Activated CD8-positive, alpha-beta T cell treated with anti-CD3 and anti-CD28 coated beads for 36 hours (primary cell): ENCODE measurements at regions not wholly inside any gene's neighbourhood (a gene's known extent, or its start where the extent isn't known, plus 50 kb on each side); places are given as distances from the start of the nearest gene placed in this dataset.

Experiments used
- ATAC-seq: fragments of 200-7000 bp; cut with Tn5 transposase; one replicate; pipeline ENCODE4 v1.10.0; 2021; ENCODE audit warnings: mild to moderate bottlenecking, moderate library complexity
- CTCF ChIA-PET: fragments of 350-600 bp; sonication (Branson Sonifier 250); formaldehyde crosslinking; loops from one replicate; lab custom pipeline; 2021; ENCODE audit warnings: antibody characterized with exemption; lab: Charles Lee
- POLR2A ChIA-PET: fragments of 350-600 bp; sonication (Branson Sonifier 250); formaldehyde crosslinking; loops from one replicate; lab custom pipeline; 2021; ENCODE audit warnings: antibody characterized with exemption; lab: Charles Lee
- DNase-seq: peaks from one replicate; pipeline ENCODE4 v3.0.0-alpha.2; 2020
- H3K27ac Mint-ChIP-seq: one replicate; pipeline ENCODE4 v1.8.0; 2021; ENCODE audit warnings: mild to moderate bottlenecking, mixed read lengths
- H3K27me3 Mint-ChIP-seq: one replicate; pipeline ENCODE4 v1.8.0; 2021; ENCODE audit warnings: mixed read lengths
- H3K36me3 Mint-ChIP-seq: one replicate; pipeline ENCODE4 v1.8.0; 2021; ENCODE audit warnings: low read depth, mixed read lengths
- H3K4me1 Mint-ChIP-seq: one replicate; pipeline ENCODE4 v1.8.0; 2021; ENCODE audit warnings: low read depth, mixed read lengths
- H3K4me3 Mint-ChIP-seq: one replicate; pipeline ENCODE4 v1.8.0; 2021; ENCODE audit warnings: mild to moderate bottlenecking, moderate library complexity, mixed read lengths
- H3K9me3 Mint-ChIP-seq: one replicate; pipeline ENCODE4 v1.8.0; 2021; ENCODE audit warnings: mixed read lengths
- CTCF ChIP-seq: fragments of 200-600 bp; IDR thresholded peaks from one replicate; pipeline ENCODE4 v1.8.0; 2022; ENCODE audit warnings: antibody characterized with exemption, mild to moderate bottlenecking
- intact Hi-C: fragments of 100-400 bp; cut with micrococcal nuclease; formaldehyde crosslinking; loops from one replicate; pipeline ENCODE4 v1.10.0; 2022

- ChIA-PET POLR2A (no interaction called here), CTCF (no interaction called here)
- Mint-ChIP-seq H3K27me3 (no peaks in the 10 kb centered on the region), H3K9me3 (peaks cover 2% of the 10 kb centered on the region), H3K4me3 (no peak overlapping the region), H3K4me1 (no peaks in the 10 kb centered on the region), H3K36me3 (peaks cover 2% of the 10 kb centered on the region), H3K27ac (no peak overlapping the region)
- TF ChIP-seq CTCF: no peak
- ATAC-seq: no peak
- intact Hi-C loops: no loop called here
- no peak for DNase-seq
Observed at GRCh38 chr22:49583341-49583740, 244.3 kb downstream of the BRD1 start.

- intact Hi-C loops: no loop called here
- DNase-seq (no peak), ATAC-seq (no peak)
- Mint-ChIP-seq H3K4me3 (no peak overlapping the region), H3K36me3 (peaks cover 2% of the 10 kb centered on the region), H3K9me3 (peaks cover 2% of the 10 kb centered on the region), H3K27ac (no peak overlapping the region), H3K4me1 (no peaks in the 10 kb centered on the region), H3K27me3 (no peaks in the 10 kb centered on the region)
- no peak for TF ChIP-seq CTCF
- ChIA-PET CTCF (no interaction called here), POLR2A (no interaction called here)
Observed at GRCh38 chr22:49582678-49583077, 245.0 kb downstream of the BRD1 start.

GRCh38 chr22:49582181-49582580 lies 245.5 kb downstream of the BRD1 start:
- TF ChIP-seq CTCF: no peak
- CTCF ChIA-PET: no interaction called here
- Mint-ChIP-seq H3K4me1 (no peaks in the 10 kb centered on the region), H3K27ac (no peak overlapping the region), H3K9me3 (peaks cover 2% of the 10 kb centered on the region), H3K27me3 (no peaks in the 10 kb centered on the region), H3K4me3 (no peak overlapping the region), H3K36me3 (peaks cover 2% of the 10 kb centered on the region)
- POLR2A ChIA-PET: no interaction called here
- DNase-seq: no peak
- ATAC-seq: no peak
- intact Hi-C loops: no loop called here

GRCh38 chr22:49580024-49580423 lies 247.6 kb downstream of the BRD1 start:
- no peak for TF ChIP-seq CTCF
- no peaks in the 10 kb centered on the region for H3K4me1 Mint-ChIP-seq
- H3K27ac Mint-ChIP-seq: no peak overlapping the region
- ATAC-seq: no peak
- ChIA-PET CTCF (no interaction called here), POLR2A (no interaction called here)
- peaks cover 2% of the 10 kb centered on the region for H3K36me3 Mint-ChIP-seq
- intact Hi-C loops: no loop called here
- no peak for DNase-seq
- H3K27me3 Mint-ChIP-seq: no peaks in the 10 kb centered on the region
- H3K4me3 Mint-ChIP-seq: no peak overlapping the region
- peaks cover 2% of the 10 kb centered on the region for H3K9me3 Mint-ChIP-seq

GRCh38 chr22:49577168-49578060 lies 250.3 kb downstream of the BRD1 start:
- Mint-ChIP-seq H3K27ac (no peak overlapping the region), H3K4me3 (no peak overlapping the region), H3K4me1 (no peaks in the 10 kb centered on the region), H3K9me3 (peaks cover 2% of the 10 kb centered on the region), H3K36me3 (peaks cover 4% of the 10 kb centered on the region), H3K27me3 (no peaks in the 10 kb centered on the region)
- TF ChIP-seq CTCF: no peak
- ChIA-PET CTCF (no interaction called here), POLR2A (no interaction called here)
- intact Hi-C loops: no loop called here
- no peak for ATAC-seq
- DNase-seq: no peak
